Mesenchymal stem cell (in vitro differentiated cells and primary cell): ENCODE measurements at regions not wholly inside any gene's neighbourhood (a gene's known extent, or its start where the extent isn't known, plus 50 kb on each side); places are given as distances from the start of the nearest gene placed in this dataset.

Source experiments
- DNase-seq: peaks from one replicate; pipeline ENCODE4 v3.0.0-alpha.2; 2013
- H2AFZ ChIP-seq: one replicate; pipeline ENCODE4 v1.6.1; 2013; ENCODE audit warnings: low read depth, mild to moderate bottlenecking, control low read depth, inconsistent platforms, low read length, moderate library complexity
- H2AK5ac ChIP-seq: 2 replicates; pipeline ENCODE4 v1.6.1; 2013; ENCODE audit warnings: low read length, moderate library complexity, mild to moderate bottlenecking, inconsistent platforms; ENCODE audit not compliant: severe bottlenecking
- H2BK120ac ChIP-seq: one replicate; pipeline ENCODE4 v1.6.1; 2013; ENCODE audit warnings: low read depth, mild to moderate bottlenecking, inconsistent platforms, low read length, moderate library complexity
- H2BK12ac ChIP-seq, 2 experiments: one replicate each; pipeline ENCODE4 v1.6.1; 2013; ENCODE audit warnings: inconsistent platforms in 2 of 2, low read length in 2 of 2, mild to moderate bottlenecking in 2 of 2, moderate library complexity in 2 of 2, control low read depth in 1 of 2
- H2BK15ac ChIP-seq: one replicate; pipeline ENCODE4 v1.6.1; 2013; ENCODE audit warnings: mild to moderate bottlenecking, low read depth, inconsistent platforms; ENCODE audit not compliant: poor library complexity, severe bottlenecking
- H2BK5ac ChIP-seq: 2 replicates; pipeline ENCODE4 v1.6.1; 2013; ENCODE audit warnings: low read depth, mild to moderate bottlenecking, low read length, control low read depth, inconsistent platforms; ENCODE audit not compliant: poor library complexity, severe bottlenecking
- H3K14ac ChIP-seq, 2 experiments: one replicate each; pipeline ENCODE4 v1.6.1; 2013; ENCODE audit warnings: inconsistent platforms in 2 of 2, low read length in 2 of 2, control low read depth in 1 of 2, mild to moderate bottlenecking in 1 of 2, moderate library complexity in 1 of 2
- H3K18ac ChIP-seq, 2 experiments: one replicate each; pipeline ENCODE4 v1.6.1; 2013; ENCODE audit warnings: inconsistent platforms in 2 of 2, low read length in 2 of 2, control low read depth in 1 of 2, low read depth in 1 of 2, mild to moderate bottlenecking in 1 of 2
- H3K23ac ChIP-seq, 2 experiments: one replicate each; pipeline ENCODE4 v1.6.1; 2013; ENCODE audit warnings: inconsistent platforms in 2 of 2, low read length in 2 of 2, mild to moderate bottlenecking in 2 of 2, moderate library complexity in 2 of 2, control low read depth in 1 of 2
- H3K27ac ChIP-seq: 2 replicates; pipeline ENCODE4 v1.5.1; 2013; ENCODE audit warnings: mild to moderate bottlenecking, moderate library complexity, low read length, control low read depth, inconsistent platforms; ENCODE audit not compliant: poor library complexity, severe bottlenecking
- H3K27me3 ChIP-seq, 2 experiments: 2 replicates each; pipeline versions ENCODE4 v1.6.1 to v1.7.0; 2013; ENCODE audit warnings: low read length in 2 of 2, mild to moderate bottlenecking in 2 of 2, moderate library complexity in 2 of 2, control low read depth in 1 of 2, inconsistent platforms in 1 of 2; ENCODE audit not compliant: control insufficient read depth in 1 of 2, insufficient read depth in 1 of 2
- H3K36me3 ChIP-seq, 2 experiments: 2 replicates each; pipeline versions ENCODE4 v1.6.1 to v1.7.0; 2013; ENCODE audit warnings: low read length in 2 of 2, control low read depth in 1 of 2, inconsistent platforms in 1 of 2, low read depth in 1 of 2, mild to moderate bottlenecking in 1 of 2; ENCODE audit not compliant: insufficient read depth in 2 of 2, control insufficient read depth in 1 of 2
- H3K4ac ChIP-seq, 2 experiments: one replicate each; pipeline ENCODE4 v1.6.1; 2013; ENCODE audit warnings: inconsistent platforms in 2 of 2, low read length in 2 of 2, mild to moderate bottlenecking in 2 of 2, moderate library complexity in 2 of 2, control low read depth in 1 of 2, low read depth in 1 of 2
- H3K4me1 ChIP-seq: 2 replicates; pipeline ENCODE4 v1.6.1; 2013; ENCODE audit warnings: low read depth, low read length, control low read depth; ENCODE audit not compliant: control insufficient read depth, insufficient read depth
- H3K4me2 ChIP-seq: 2 replicates; pipeline ENCODE4 v1.6.1; 2013; ENCODE audit warnings: low read length, mild to moderate bottlenecking, inconsistent platforms; ENCODE audit not compliant: poor library complexity, severe bottlenecking
- H3K4me3 ChIP-seq, 2 experiments: 2 replicates each; pipeline versions ENCODE4 v1.5.1 to v1.7.0; 2013; ENCODE audit warnings: low read length in 2 of 2, mild to moderate bottlenecking in 2 of 2, control low read depth in 1 of 2, low read depth in 1 of 2; ENCODE audit not compliant: insufficient read depth in 1 of 2
- H3K79me1 ChIP-seq: replicated peaks from 2 replicates; pipeline ENCODE4 v1.6.1; 2013; ENCODE audit warnings: mild to moderate bottlenecking, control low read depth, low read length, inconsistent platforms; ENCODE audit not compliant: poor library complexity, severe bottlenecking
- H3K9ac ChIP-seq: 2 replicates; pipeline ENCODE4 v1.7.0; 2013; ENCODE audit warnings: mild to moderate bottlenecking, low read length, moderate library complexity
- H3K9me3 ChIP-seq: 2 replicates; pipeline ENCODE4 v1.7.0; 2013; ENCODE audit warnings: mild to moderate bottlenecking, low read length; ENCODE audit not compliant: control insufficient read depth
- H4K8ac ChIP-seq: one replicate; pipeline ENCODE4 v1.6.1; 2013; ENCODE audit warnings: inconsistent platforms, mild to moderate bottlenecking, low read length, moderate library complexity
- H4K91ac ChIP-seq: one replicate; pipeline ENCODE4 v1.6.1; 2013; ENCODE audit warnings: mild to moderate bottlenecking, low read length, inconsistent platforms
- WGBS: methylation state at CpG from one replicate; pipeline ENCODE4 v1.1.7; 2013; ENCODE audit warnings: mixed read lengths; 5-methylcytosine and 5-hydroxymethylcytosine counted together

- Histone ChIP-seq H3K4me1 (no peaks in the 10 kb centered on the region), H3K23ac (no peak overlapping the region), H2AK5ac (no peak overlapping the region), H4K91ac (no peak overlapping the region), H3K4ac (no peak overlapping the region), H4K8ac (no peak overlapping the region), H3K18ac (no peak overlapping the region), H3K4me2 (no peak overlapping the region), H3K14ac (no peak overlapping the region), H2BK15ac (no peak overlapping the region), H2BK5ac (no peak overlapping the region), H3K79me1 (no peaks in the 10 kb centered on the region), H3K9me3 (no peaks in the 10 kb centered on the region), H2BK12ac (no peak overlapping the region), H2BK120ac (no peak overlapping the region), H2AFZ (no peak overlapping the region), H3K9ac (no peak overlapping the region), H3K27ac (no peak overlapping the region), H3K4me3 (no peak overlapping the region), H3K36me3 (no peaks in the 10 kb centered on the region), H3K27me3 (peaks cover 0 to 24% of the 10 kb centered on the region in 2 experiments)
- 69% methylated on average over 5 of the region's 5 CpGs for WGBS
- no peak for DNase-seq
These were observed 60.3 kb upstream of the ADAMTS16 start for GRCh38 chr5:5079876-5080275.

GRCh38 chr5:5080790-5081189 lies 59.3 kb upstream of the ADAMTS16 start:
- no peak overlapping the region for H3K27ac ChIP-seq
- H3K23ac ChIP-seq: no peak overlapping the region
- H3K4me1 ChIP-seq: no peaks in the 10 kb centered on the region
- H2BK15ac ChIP-seq: no peak overlapping the region
- H2BK5ac ChIP-seq: no peak overlapping the region
- no peak overlapping the region for H3K4ac ChIP-seq
- H3K36me3 ChIP-seq: no peaks in the 10 kb centered on the region
- no peaks in the 10 kb centered on the region for H3K9me3 ChIP-seq
- no peak overlapping the region for H3K4me2 ChIP-seq
- H4K91ac ChIP-seq: no peak overlapping the region
- DNase-seq: no peak
- no peaks in the 10 kb centered on the region for H3K79me1 ChIP-seq
- no peak overlapping the region for H3K14ac ChIP-seq
- no peak overlapping the region for H2AFZ ChIP-seq
- peaks cover 0 to 24% of the 10 kb centered on the region in 2 experiments for H3K27me3 ChIP-seq
- no peak overlapping the region for H3K4me3 ChIP-seq
- no peak overlapping the region for H2BK120ac ChIP-seq
- no peak overlapping the region for H4K8ac ChIP-seq
- no peak overlapping the region for H3K18ac ChIP-seq
- no peak overlapping the region for H2AK5ac ChIP-seq
- 70% methylated on average over 5 of the region's 5 CpGs for WGBS
- H2BK12ac ChIP-seq: no peak overlapping the region
- H3K9ac ChIP-seq: no peak overlapping the region

DNA sequence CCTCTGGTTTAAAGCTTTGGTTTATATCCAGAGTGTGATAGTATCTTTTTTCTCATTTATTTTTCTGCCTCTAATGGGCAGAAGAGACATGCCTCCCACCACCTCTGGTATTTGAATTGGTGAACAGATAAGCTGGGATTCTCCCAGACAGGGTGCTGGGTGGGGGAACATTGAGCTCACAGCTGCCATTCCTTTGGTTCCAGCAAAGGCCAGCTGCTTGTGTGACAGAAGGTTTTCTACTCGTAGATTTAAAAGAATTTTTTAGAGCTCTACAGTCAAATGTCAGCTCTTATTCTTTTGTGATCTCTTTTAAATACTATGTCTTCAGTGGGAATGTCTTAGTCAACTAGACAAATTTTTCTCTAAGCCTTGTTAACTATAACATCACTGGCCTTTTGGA lies 54.7 kb upstream of the ADAMTS16 start:
- Histone ChIP-seq H3K9me3 (no peaks in the 10 kb centered on the region), H3K23ac (no peak overlapping the region), H3K4me3 (no peak overlapping the region), H3K9ac (no peak overlapping the region), H3K4me2 (no peak overlapping the region), H4K91ac (no peak overlapping the region), H2BK12ac (no peak overlapping the region), H4K8ac (no peak overlapping the region), H2BK5ac (no peak overlapping the region), H3K18ac (no peak overlapping the region), H2BK120ac (no peak overlapping the region), H3K27ac (no peak overlapping the region), H3K27me3 (peaks cover 0 to 9% of the 10 kb centered on the region in 2 experiments), H2AK5ac (no peak overlapping the region), H3K4ac (no peak overlapping the region), H2AFZ (no peak overlapping the region), H3K4me1 (no peaks in the 10 kb centered on the region), H3K79me1 (no peaks in the 10 kb centered on the region), H2BK15ac (no peak overlapping the region), H3K36me3 (no peaks in the 10 kb centered on the region), H3K14ac (no peak overlapping the region)
- no CpG with 5 or more reads among the region's 1 CpG for WGBS
- no peak for DNase-seq

DNA sequence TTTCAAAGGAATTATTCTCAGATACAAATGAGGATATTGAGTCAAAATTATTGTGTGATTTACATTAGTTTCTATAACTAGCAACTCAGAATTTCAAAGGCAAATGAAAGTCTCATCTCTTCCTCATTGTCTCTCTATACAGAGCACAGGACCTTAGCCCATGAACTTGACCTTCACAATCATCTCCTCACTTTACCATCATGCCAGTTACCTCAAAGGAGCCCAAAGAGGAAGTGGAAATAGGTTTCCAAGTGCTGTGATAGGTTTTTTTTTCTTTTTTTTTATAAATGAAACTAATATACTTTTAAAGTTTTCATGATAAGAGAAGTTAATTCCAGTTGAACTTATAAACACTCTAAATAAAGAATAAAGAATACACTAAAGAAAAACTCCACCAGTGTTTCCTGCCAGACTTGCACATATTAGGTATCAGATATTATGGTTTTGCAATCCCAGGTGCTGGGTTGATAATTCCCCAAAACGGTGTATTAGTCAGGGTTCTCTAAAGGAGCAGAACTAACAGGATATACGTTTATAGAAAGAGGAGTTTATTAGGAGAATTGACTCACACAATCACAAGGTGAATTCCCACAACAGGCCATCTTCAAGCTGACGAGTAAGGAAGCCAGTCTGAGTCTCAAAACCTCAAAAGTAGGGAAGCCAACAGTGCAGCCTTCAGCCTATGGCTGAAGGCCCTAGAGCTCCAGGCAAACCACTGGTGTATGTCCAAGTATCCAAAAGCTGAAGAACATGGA lies 50.1 kb upstream of the ADAMTS16 start:
- no peaks in the 10 kb centered on the region for H3K4me1 ChIP-seq
- DNase-seq: no peak
- H2BK15ac ChIP-seq: no peak overlapping the region
- 46% methylated on average over 2 of the region's 3 CpGs for WGBS
- H2AK5ac ChIP-seq: no peak overlapping the region
- H3K9ac ChIP-seq: no peak overlapping the region
- H2BK12ac ChIP-seq: no peak overlapping the region
- H3K36me3 ChIP-seq: no peaks in the 10 kb centered on the region
- H3K23ac ChIP-seq: no peak overlapping the region
- no peak overlapping the region for H3K27ac ChIP-seq
- H3K27me3 ChIP-seq: peaks cover 0 to 4% of the 10 kb centered on the region in 2 experiments
- H4K8ac ChIP-seq: no peak overlapping the region
- no peak overlapping the region for H3K4me3 ChIP-seq
- H2BK120ac ChIP-seq: no peak overlapping the region
- H3K18ac ChIP-seq: no peak overlapping the region
- no peak overlapping the region for H3K4ac ChIP-seq
- H2BK5ac ChIP-seq: no peak overlapping the region
- H4K91ac ChIP-seq: no peak overlapping the region
- H3K4me2 ChIP-seq: no peak overlapping the region
- no peak overlapping the region for H3K14ac ChIP-seq
- no peak overlapping the region for H2AFZ ChIP-seq
- no peaks in the 10 kb centered on the region for H3K79me1 ChIP-seq
- peaks cover 5% of the 10 kb centered on the region for H3K9me3 ChIP-seq
